ENCODE measurements at regions not wholly inside any gene's neighbourhood (a gene's known extent, or its start where the extent isn't known, plus 50 kb on each side); places are given as distances from the start of the nearest gene placed in this dataset.
A peak's percentile ranks its signal among the peaks of the same experiment; 100 is the strongest.

DNA sequence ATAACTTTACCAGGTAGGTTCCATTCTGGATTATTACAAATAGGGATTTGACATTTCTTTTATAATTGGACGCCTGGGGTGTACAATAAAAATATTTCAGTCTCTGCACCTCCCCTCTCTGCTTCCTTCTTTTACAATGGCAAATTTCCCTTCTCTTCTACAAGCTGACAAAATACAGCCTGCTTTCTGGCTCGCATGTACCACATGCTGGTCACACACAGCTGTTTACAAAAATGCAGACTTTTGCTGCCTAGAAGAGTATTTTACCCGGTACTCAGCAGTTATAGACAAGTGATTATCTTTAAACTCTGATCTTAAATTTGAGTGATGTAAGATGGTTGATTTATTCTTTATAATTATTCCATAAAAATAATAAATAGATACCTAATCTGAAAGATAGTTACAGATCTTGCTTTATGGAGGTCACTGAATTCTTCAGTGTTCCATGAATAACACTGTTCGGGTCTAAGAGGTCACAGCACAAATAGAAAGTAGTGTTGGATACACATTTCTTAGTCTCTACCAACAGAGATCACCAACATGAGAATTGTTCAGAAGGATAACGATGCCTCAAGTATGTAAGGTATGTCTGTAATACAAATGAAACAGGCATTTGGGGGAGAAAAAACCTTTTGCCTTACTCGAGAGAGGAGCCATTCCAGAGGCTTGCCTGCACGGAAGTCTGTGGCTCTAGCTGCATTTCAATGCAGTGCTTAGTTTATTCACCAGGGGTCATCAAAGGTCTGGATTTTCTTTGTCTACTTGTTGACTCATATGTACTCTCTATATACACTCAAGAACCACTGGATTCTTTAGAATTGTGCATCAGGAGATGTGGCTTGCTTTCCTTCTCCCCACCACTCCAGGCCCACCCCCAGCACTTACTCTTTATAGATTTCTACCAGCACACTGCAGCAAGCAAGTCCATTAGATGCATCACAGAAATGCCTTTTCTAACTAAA lies 206.6 kb upstream of the RFX3 start:
- peak in 32 of 56 donors; percentile 1 to 59 (median 25) for DNase-seq

DNA sequence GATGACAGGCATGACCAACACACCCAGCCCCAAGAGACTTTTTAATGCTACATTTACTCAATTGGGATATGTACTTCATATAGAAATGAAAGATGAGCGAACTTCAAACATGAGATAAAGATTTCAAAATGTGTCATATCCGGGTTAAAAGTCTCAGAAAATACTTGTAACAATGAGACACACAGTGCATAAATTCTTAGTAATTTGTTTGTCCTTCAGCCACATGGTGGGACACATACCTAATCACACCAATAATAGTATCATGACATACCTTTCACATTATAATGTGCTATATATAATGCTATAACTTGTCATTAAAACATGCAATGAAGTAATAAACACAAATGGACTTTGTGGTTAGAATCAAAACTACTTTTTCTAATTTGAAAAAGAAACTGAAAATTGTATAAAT lies 204.7 kb upstream of the RFX3 start:
- no peak for DNase-seq

GRCh38 chr9:3721096-3721495 lies 195.3 kb upstream of the RFX3 start:
- no peak for DNase-seq

DNA sequence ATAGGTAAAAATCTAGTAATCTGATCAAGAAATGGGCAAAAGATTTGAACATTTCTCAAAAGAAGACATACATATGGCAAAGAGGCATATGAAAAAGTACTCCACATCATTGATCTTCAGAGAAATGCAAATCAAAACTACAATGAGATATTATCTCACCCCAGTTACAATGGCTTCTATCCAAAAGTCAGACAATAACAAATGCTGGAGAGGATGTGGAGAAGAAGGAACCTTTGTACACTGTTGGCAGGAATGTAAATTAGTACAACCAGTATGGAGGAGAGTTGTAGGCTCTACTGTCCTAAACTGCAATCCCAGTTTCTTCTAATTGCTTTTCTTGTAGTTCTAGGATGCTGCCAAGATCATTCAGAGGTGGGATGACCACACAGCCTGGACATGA lies 193.5 kb upstream of the RFX3 start:
- DNase-seq = no peak

DNA sequence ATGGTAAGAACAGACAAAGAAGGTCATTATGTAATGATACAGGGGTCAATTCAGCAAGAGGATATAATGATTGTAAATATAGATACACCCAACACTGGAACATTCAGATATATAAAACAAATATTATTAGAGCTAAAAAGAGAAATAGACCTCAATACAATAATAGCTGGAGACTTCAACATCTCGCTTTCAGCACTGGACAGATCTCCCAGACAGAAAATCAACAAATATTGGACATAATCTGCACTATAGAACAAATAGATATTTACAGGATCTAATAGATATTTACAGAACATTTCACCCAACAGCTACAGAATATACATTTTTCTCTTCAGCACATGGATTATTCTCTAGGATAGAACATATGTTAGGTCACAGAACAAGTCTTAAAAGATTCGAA lies 190.6 kb upstream of the RFX3 start:
- DNase-seq = no peak

GRCh38 chr9:3708751-3709150 lies 182.9 kb upstream of the RFX3 start:
- DNase-seq = peak in 36 of 56 donors; percentile 0 to 79 (median 11)

GRCh38 chr9:3704890-3705289 lies 179.1 kb upstream of the RFX3 start:
- DNase-seq = no peak

GRCh38 chr9:3700772-3701171 lies 175.0 kb upstream of the RFX3 start:
- no peak for DNase-seq

- no peak for DNase-seq
Measured at GRCh38 chr9:3699883-3700282, 174.1 kb upstream of the RFX3 start.

DNA sequence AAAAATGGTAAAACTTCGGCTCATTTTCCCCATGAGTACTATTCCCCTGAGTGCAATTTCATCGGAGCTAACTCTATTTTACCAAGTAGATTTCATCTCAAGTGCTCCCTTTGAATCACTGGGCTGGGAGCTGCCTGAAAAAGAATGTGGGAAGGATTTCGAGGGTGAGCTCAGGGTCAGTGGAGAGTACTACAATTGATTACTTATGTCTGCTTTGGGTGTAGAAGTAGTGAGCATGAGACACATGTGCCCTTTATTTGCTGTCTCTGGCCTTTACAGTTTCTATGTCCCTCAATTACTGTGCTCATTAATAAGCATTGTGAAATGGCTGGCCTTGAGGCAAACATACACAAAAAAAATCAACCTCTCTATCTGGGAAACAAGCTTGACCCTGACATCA lies 172.7 kb upstream of the RFX3 start:
- no peak for DNase-seq

DNA sequence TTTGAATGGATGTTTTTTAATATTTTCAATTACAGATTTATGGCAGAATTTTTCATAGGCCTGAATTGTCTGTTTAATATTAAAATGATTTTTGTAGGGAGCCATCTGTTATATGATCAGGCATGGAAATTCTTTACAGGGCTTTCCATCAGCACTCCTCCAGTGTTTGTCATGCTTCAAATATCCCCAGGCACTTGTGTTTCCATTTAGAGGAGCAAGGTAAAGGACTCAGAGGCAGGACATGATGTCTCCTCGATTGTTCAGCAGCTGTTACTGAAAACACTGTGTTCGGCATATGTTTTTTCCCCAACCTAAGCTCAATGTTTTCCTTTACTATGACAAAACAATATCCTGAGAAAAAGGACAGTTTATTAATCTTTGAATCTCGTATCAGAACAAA lies 172.3 kb upstream of the RFX3 start:
- no peak for DNase-seq

GRCh38 chr9:3696368-3696767 lies 170.6 kb upstream of the RFX3 start:
- no peak for DNase-seq

GRCh38 chr9:3692606-3693005 lies 166.8 kb upstream of the RFX3 start:
- DNase-seq = no peak

DNA sequence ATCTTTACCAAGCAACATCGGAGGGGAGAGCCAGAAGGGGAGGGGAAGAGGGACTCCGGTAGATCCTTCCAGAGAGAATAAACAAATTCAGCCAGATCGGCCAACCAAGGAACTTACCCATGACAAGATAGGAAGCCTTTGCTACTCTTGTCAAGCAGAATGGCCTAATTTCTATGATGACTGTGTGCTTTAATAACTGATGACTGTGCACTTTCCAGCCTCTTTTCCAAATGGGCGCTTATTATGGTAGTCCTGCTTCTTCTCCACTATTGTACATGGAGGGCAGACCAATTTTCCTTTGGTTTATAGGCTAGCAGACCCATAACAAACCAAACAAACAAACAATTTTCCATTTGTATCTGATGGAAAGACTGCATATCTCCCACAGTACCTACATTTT lies 163.8 kb upstream of the RFX3 start:
- no peak for DNase-seq

GRCh38 chr9:3687145-3687544 lies 161.3 kb upstream of the RFX3 start:
- DNase-seq = no peak

GRCh38 chr9:3682186-3682585 lies 156.4 kb upstream of the RFX3 start:
- no peak for DNase-seq

DNA sequence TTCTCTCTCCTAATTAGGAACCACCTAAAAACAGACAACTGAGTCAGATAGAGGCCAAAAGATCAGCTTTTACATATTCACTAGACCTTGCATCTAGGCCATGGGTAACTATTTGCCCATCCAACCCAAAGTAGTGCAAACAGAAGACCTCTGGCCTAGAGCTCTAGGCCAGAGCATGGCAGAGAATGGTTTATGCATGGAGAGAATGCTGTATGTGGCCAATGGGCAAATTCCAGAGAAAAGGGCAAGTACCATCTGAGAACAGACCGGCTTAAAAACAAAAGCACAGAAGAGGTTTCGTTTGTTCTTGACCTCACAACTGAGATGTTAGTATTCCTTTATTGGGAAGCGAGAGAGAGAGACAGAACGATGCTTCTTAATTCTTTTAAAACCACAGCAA lies 151.7 kb upstream of the RFX3 start:
- no peak for DNase-seq

GRCh38 chr9:3676766-3677165 lies 151.0 kb upstream of the RFX3 start:
- no peak for DNase-seq

DNA sequence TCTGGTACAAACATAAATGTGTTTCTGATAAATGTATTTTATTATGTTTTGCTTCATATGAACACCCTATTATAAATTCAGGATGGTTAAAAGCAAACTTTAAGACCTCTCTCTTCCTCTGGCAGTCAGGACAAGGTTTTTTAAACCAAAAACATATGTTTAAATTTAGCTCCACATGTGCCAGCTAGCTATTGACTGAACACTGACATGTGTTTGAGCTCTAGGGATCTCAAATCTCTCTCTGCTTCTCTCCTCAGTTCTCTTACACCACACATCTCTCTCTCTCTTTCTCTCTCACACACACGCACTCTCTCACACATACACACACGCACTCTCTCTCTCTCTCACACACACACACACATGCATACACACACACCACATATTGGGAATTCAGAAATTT lies 150.1 kb upstream of the RFX3 start:
- no peak for DNase-seq

DNA sequence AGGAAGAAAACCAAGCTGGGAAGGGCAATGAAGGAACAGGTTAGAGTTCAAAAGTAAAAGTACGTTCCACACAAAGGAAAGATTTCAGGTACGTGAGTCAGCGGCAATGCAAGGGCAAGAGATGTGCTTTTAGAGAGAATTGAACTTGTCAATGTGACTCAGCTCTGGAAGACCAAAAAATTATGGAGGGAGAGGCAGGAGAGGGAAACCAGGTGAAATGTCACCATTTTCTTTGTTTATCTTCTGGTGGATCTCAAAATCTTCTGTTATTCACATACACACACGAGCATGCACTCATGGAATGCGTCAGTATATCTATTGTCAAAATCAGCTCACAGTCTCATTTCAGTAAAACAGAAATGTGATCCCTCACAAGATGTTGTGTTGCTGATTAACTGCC lies 148.8 kb upstream of the RFX3 start:
- DNase-seq = no peak

GRCh38 chr9:3672399-3672798 lies 146.6 kb upstream of the RFX3 start:
- no peak for DNase-seq

- no peak for DNase-seq
Measured at GRCh38 chr9:3664044-3664443, 138.2 kb upstream of the RFX3 start.

GRCh38 chr9:3662671-3663070 lies 136.9 kb upstream of the RFX3 start:
- DNase-seq = no peak

- DNase-seq = no peak
Measured at GRCh38 chr9:3660936-3661335, 135.1 kb upstream of the RFX3 start.
